Activated CD4-positive, alpha-beta T cell treated with anti-CD3 and anti-CD28 coated beads for 36 hours (primary cell): ENCODE measurements at regions not wholly inside any gene's neighbourhood (a gene's known extent, or its start where the extent isn't known, plus 50 kb on each side); places are given as distances from the start of the nearest gene placed in this dataset.

ENCODE experiments used
- ATAC-seq: fragments of 200-7000 bp; cut with Tn5 transposase; one replicate; pipeline ENCODE4 v1.10.0; 2021; ENCODE audit warnings: mild to moderate bottlenecking, moderate library complexity
- CTCF ChIA-PET: fragments of 350-600 bp; sonication (Branson Sonifier 250); formaldehyde crosslinking; loops from one replicate; lab custom pipeline; 2021; ENCODE audit warnings: antibody characterized with exemption; lab: Charles Lee
- POLR2A ChIA-PET: fragments of 350-600 bp; sonication (Branson Sonifier 250); formaldehyde crosslinking; loops from one replicate; lab custom pipeline; 2021; ENCODE audit warnings: antibody characterized with exemption, inconsistent platforms; lab: Charles Lee
- DNase-seq: peaks from one replicate; pipeline ENCODE4 v3.0.0-alpha.2; 2020
- H3K27ac Mint-ChIP-seq: one replicate; pipeline ENCODE4 v1.8.0; 2021; ENCODE audit warnings: mixed read lengths
- H3K27me3 Mint-ChIP-seq: one replicate; pipeline ENCODE4 v1.8.0; 2021; ENCODE audit warnings: mixed read lengths
- H3K36me3 Mint-ChIP-seq: one replicate; pipeline ENCODE4 v1.8.0; 2021; ENCODE audit warnings: low read depth, mixed read lengths
- H3K4me1 Mint-ChIP-seq: one replicate; pipeline ENCODE4 v1.8.0; 2021; ENCODE audit warnings: mixed read lengths
- H3K4me3 Mint-ChIP-seq: one replicate; pipeline ENCODE4 v1.8.0; 2021; ENCODE audit warnings: mild to moderate bottlenecking, moderate library complexity, mixed read lengths
- H3K9me3 Mint-ChIP-seq: one replicate; pipeline ENCODE4 v1.8.0; 2021; ENCODE audit warnings: low read depth, mixed read lengths
- intact Hi-C, 2 experiments: fragments of 100-400 bp; cut with DNase I in 1 of 2; cut with micrococcal nuclease in 1 of 2; formaldehyde crosslinking; loops; one replicate each; pipeline versions ENCODE4 v1.14.2 to v1.15.1; 2022 to 2024; cut with DNase I, micrococcal nuclease

- H3K9me3 Mint-ChIP-seq = no peaks in the 10 kb centered on the region
- H3K4me3 Mint-ChIP-seq = no peak overlapping the region
- intact Hi-C loops = no loop called here
- DNase-seq (no peak), ATAC-seq (no peak)
- no peaks in the 10 kb centered on the region for H3K4me1 Mint-ChIP-seq
- peaks cover 2% of the 10 kb centered on the region for H3K27me3 Mint-ChIP-seq
- no peaks in the 10 kb centered on the region for H3K36me3 Mint-ChIP-seq
- no peak overlapping the region for H3K27ac Mint-ChIP-seq
- ChIA-PET CTCF (no interaction called here), POLR2A (no interaction called here)
Measured at GRCh38 chr9:136611606-136612005, 51.1 kb upstream of the EGFL7 start.

GRCh38 chr9:136611119-136611518, 51.6 kb upstream of the EGFL7 start:
- ATAC-seq (no peak), DNase-seq (no peak)
- intact Hi-C loops = no loop called here
- no peaks in the 10 kb centered on the region for H3K36me3 Mint-ChIP-seq
- ChIA-PET POLR2A (no interaction called here), CTCF (no interaction called here)
- peaks cover 2% of the 10 kb centered on the region for H3K27me3 Mint-ChIP-seq
- H3K9me3 Mint-ChIP-seq = no peaks in the 10 kb centered on the region
- H3K27ac Mint-ChIP-seq = no peak overlapping the region
- H3K4me1 Mint-ChIP-seq = no peaks in the 10 kb centered on the region
- H3K4me3 Mint-ChIP-seq = no peak overlapping the region

GRCh38 chr9:136610426-136610825, 52.3 kb upstream of the EGFL7 start:
- Mint-ChIP-seq H3K4me1 (no peaks in the 10 kb centered on the region), H3K36me3 (no peaks in the 10 kb centered on the region), H3K9me3 (no peaks in the 10 kb centered on the region), H3K27me3 (peaks cover 5% of the 10 kb centered on the region), H3K27ac (no peak overlapping the region), H3K4me3 (no peak overlapping the region)
- POLR2A ChIA-PET = no interaction called here
- DNase-seq = no peak
- no peak for ATAC-seq
- intact Hi-C loops = no loop called here
- CTCF ChIA-PET = no interaction called here

GRCh38 chr9:136609838-136610311, 52.8 kb upstream of the EGFL7 start:
- ChIA-PET CTCF (no interaction called here), POLR2A (no interaction called here)
- H3K36me3 Mint-ChIP-seq = no peaks in the 10 kb centered on the region
- H3K9me3 Mint-ChIP-seq = no peaks in the 10 kb centered on the region
- H3K27me3 Mint-ChIP-seq = peaks cover 6% of the 10 kb centered on the region
- H3K4me1 Mint-ChIP-seq = no peaks in the 10 kb centered on the region
- no peak for ATAC-seq
- H3K27ac Mint-ChIP-seq = no peak overlapping the region
- no peak for DNase-seq
- intact Hi-C loops = no loop called here
- no peak overlapping the region for H3K4me3 Mint-ChIP-seq

GRCh38 chr9:136609160-136609475, 53.6 kb upstream of the EGFL7 start:
- ATAC-seq (no peak), DNase-seq (no peak)
- Mint-ChIP-seq H3K36me3 (no peaks in the 10 kb centered on the region), H3K9me3 (no peaks in the 10 kb centered on the region), H3K27me3 (peaks cover 8% of the 10 kb centered on the region), H3K4me3 (no peak overlapping the region), H3K4me1 (no peaks in the 10 kb centered on the region), H3K27ac (no peak overlapping the region)
- ChIA-PET POLR2A (no interaction called here), CTCF (no interaction called here)
- intact Hi-C loops = no loop called here

GRCh38 chr9:136608348-136609159, 54.2 kb upstream of the EGFL7 start:
- no peak for ATAC-seq
- H3K4me1 Mint-ChIP-seq = no peaks in the 10 kb centered on the region
- no peak for DNase-seq
- ChIA-PET CTCF (no interaction called here), POLR2A (interaction anchor here (0.6 kb wide), 1 partner anchor 326 kb away, joined by 3 read pairs; no protein-coding TSS in a partner anchor)
- no peak overlapping the region for H3K27ac Mint-ChIP-seq
- no peaks in the 10 kb centered on the region for H3K9me3 Mint-ChIP-seq
- intact Hi-C loops = no loop called here
- no peak overlapping the region for H3K4me3 Mint-ChIP-seq
- no peaks in the 10 kb centered on the region for H3K36me3 Mint-ChIP-seq
- peaks cover 12% of the 10 kb centered on the region for H3K27me3 Mint-ChIP-seq

- H3K36me3 Mint-ChIP-seq = no peaks in the 10 kb centered on the region
- CTCF ChIA-PET = interaction anchor here (0.6 kb wide), 2 partner anchors 11 to 230 kb away, joined by 3 to 4 read pairs; no protein-coding TSS in a partner anchor
- no peaks in the 10 kb centered on the region for H3K4me1 Mint-ChIP-seq
- H3K27me3 Mint-ChIP-seq = peaks cover 18% of the 10 kb centered on the region
- intact Hi-C loops = no loop called here
- POLR2A ChIA-PET = no interaction called here
- ATAC-seq (no peak), DNase-seq (no peak)
- H3K9me3 Mint-ChIP-seq = no peaks in the 10 kb centered on the region
- no peak overlapping the region for H3K27ac Mint-ChIP-seq
- no peak overlapping the region for H3K4me3 Mint-ChIP-seq
Measured at GRCh38 chr9:136607334-136607919, 55.3 kb upstream of the EGFL7 start.

- no peak overlapping the region for H3K27ac Mint-ChIP-seq
- no peak overlapping the region for H3K4me3 Mint-ChIP-seq
- H3K36me3 Mint-ChIP-seq = no peaks in the 10 kb centered on the region
- intact Hi-C loops = no loop called here
- H3K4me1 Mint-ChIP-seq = no peaks in the 10 kb centered on the region
- ChIA-PET POLR2A (no interaction called here), CTCF (interaction anchor here (0.6 kb wide), 1 partner anchor 230 kb away, joined by 4 read pairs; no protein-coding TSS in a partner anchor)
- no peaks in the 10 kb centered on the region for H3K9me3 Mint-ChIP-seq
- H3K27me3 Mint-ChIP-seq = peaks cover 21% of the 10 kb centered on the region
- DNase-seq (no peak), ATAC-seq (no peak)
Measured at GRCh38 chr9:136606687-136607333, 55.9 kb upstream of the EGFL7 start.

GRCh38 chr9:136605988-136606660, 56.6 kb upstream of the EGFL7 start:
- Mint-ChIP-seq H3K9me3 (no peaks in the 10 kb centered on the region), H3K27ac (no peak overlapping the region), H3K4me1 (no peaks in the 10 kb centered on the region), H3K36me3 (no peaks in the 10 kb centered on the region), H3K4me3 (no peak overlapping the region), H3K27me3 (peaks cover 23% of the 10 kb centered on the region)
- ChIA-PET CTCF (interaction anchor here (0.6 kb wide), 1 partner anchor 27 kb away, joined by 3 read pairs; no protein-coding TSS in a partner anchor), POLR2A (no interaction called here)
- no peak for DNase-seq
- intact Hi-C loops = no loop called here
- no peak for ATAC-seq

GRCh38 chr9:136604823-136605525, 57.7 kb upstream of the EGFL7 start:
- H3K36me3 Mint-ChIP-seq = no peaks in the 10 kb centered on the region
- H3K4me1 Mint-ChIP-seq = no peaks in the 10 kb centered on the region
- CTCF ChIA-PET = no interaction called here
- ATAC-seq = no peak
- POLR2A ChIA-PET = no interaction called here
- intact Hi-C loops = no loop called here
- no peak overlapping the region for H3K4me3 Mint-ChIP-seq
- H3K27me3 Mint-ChIP-seq = peaks cover 31% of the 10 kb centered on the region
- no peak for DNase-seq
- no peak overlapping the region for H3K27ac Mint-ChIP-seq
- H3K9me3 Mint-ChIP-seq = no peaks in the 10 kb centered on the region
